Esophagus squamous epithelium (tissue), 4 donors: ENCODE measurements at regions not wholly inside any gene's neighbourhood (a gene's known extent, or its start where the extent isn't known, plus 50 kb on each side); places are given as distances from the start of the nearest gene placed in this dataset.

Experiments used
- CTCF ChIP-seq, 6 experiments: fragments of 450-650 bp in 4 of 6; fragments of 200-600 bp in 2 of 6; sonication (generic) in 2 of 6; IDR thresholded peaks; one replicate each; pipeline ENCODE4 v1.5.1; 2016 to 2019; ENCODE audit warnings: antibody characterized with exemption in 6 of 6, mild to moderate bottlenecking in 4 of 6, moderate library complexity in 4 of 6
- POLR2A ChIP-seq, 4 donors: fragments of 450-650 bp; IDR thresholded peaks; one replicate each; pipeline ENCODE4 v1.6.1; 2017; ENCODE audit warnings: antibody characterized with exemption in 4 of 4, mild to moderate bottlenecking in 4 of 4, moderate library complexity in 3 of 4

GRCh38 chr3:72582211-72582878, 265.9 kb downstream of the SHQ1 start:
- TF ChIP-seq POLR2A (IDR thresholded peaks at IDR 0.05) = no peak
- no peak for TF ChIP-seq CTCF (IDR thresholded peaks at IDR 0.05)
